Neuronal stem cell (in vitro differentiated cells): ENCODE measurements at regions not wholly inside any gene's neighbourhood (a gene's known extent, or its start where the extent isn't known, plus 50 kb on each side); places are given as distances from the start of the nearest gene placed in this dataset.

Experiments used
- DNase-seq: peaks from one replicate; pipeline ENCODE4 v3.0.0-alpha.2; 2013; ENCODE audit warnings: low spot score
- H2AFZ ChIP-seq: one replicate; pipeline ENCODE4 v1.6.1; 2013; ENCODE audit warnings: mild to moderate bottlenecking, low read length, inconsistent platforms
- H2AK5ac ChIP-seq: 2 replicates; pipeline ENCODE4 v1.6.1; 2013; ENCODE audit warnings: low read depth, mild to moderate bottlenecking, inconsistent platforms, low read length, moderate library complexity, mixed read lengths
- H2BK120ac ChIP-seq: 2 replicates; pipeline ENCODE4 v1.6.1; 2013; ENCODE audit warnings: low read depth, mild to moderate bottlenecking, inconsistent platforms, low read length, moderate library complexity, mixed read lengths
- H2BK12ac ChIP-seq: one replicate; pipeline ENCODE4 v1.6.1; 2013; ENCODE audit warnings: low read length, inconsistent platforms
- H2BK15ac ChIP-seq: 2 replicates; pipeline ENCODE4 v1.6.1; 2013; ENCODE audit warnings: mild to moderate bottlenecking, low read length, inconsistent platforms, mixed read lengths
- H2BK5ac ChIP-seq: one replicate; pipeline ENCODE4 v1.6.1; 2013; ENCODE audit warnings: inconsistent platforms, mild to moderate bottlenecking, low read length, moderate library complexity
- H3K14ac ChIP-seq: one replicate; pipeline ENCODE4 v1.6.1; 2013; ENCODE audit warnings: low read length, inconsistent platforms
- H3K18ac ChIP-seq: 2 replicates; pipeline ENCODE4 v1.6.1; 2013; ENCODE audit warnings: low read length, inconsistent platforms
- H3K23ac ChIP-seq: 2 replicates; pipeline ENCODE4 v1.6.1; 2013; ENCODE audit warnings: low read depth, mild to moderate bottlenecking, mixed read lengths, low read length, inconsistent platforms; ENCODE audit not compliant: poor library complexity
- H3K27ac ChIP-seq: replicated peaks from 3 replicates; pipeline ENCODE4 v1.5.1; 2013; ENCODE audit warnings: low read length, inconsistent platforms
- H3K27me3 ChIP-seq, 3 experiments: 2 replicates each; pipeline ENCODE4 v1.6.1; 2013; ENCODE audit warnings: low read length in 3 of 3, mild to moderate bottlenecking in 2 of 3, inconsistent platforms in 1 of 3, low read depth in 1 of 3, mixed read lengths in 1 of 3, moderate library complexity in 1 of 3; ENCODE audit not compliant: control insufficient read depth in 3 of 3, insufficient read depth in 3 of 3
- H3K36me3 ChIP-seq, 2 donors: replicated peaks in 1 of 2; 2 replicates each; pipeline ENCODE4 v1.6.1; 2013; ENCODE audit warnings: low read length in 2 of 2; ENCODE audit not compliant: control insufficient read depth in 2 of 2, insufficient read depth in 2 of 2
- H3K4ac ChIP-seq: 2 replicates; pipeline ENCODE4 v1.6.1; 2013; ENCODE audit warnings: inconsistent platforms, mild to moderate bottlenecking, low read length, moderate library complexity
- H3K4me1 ChIP-seq, 2 donors: 1 replicate in 1 of 2; 2 replicates in 1 of 2; pipeline ENCODE4 v1.6.1; 2013; ENCODE audit warnings: low read length in 2 of 2, low read depth in 1 of 2; ENCODE audit not compliant: control insufficient read depth in 2 of 2, insufficient read depth in 1 of 2
- H3K4me2 ChIP-seq: one replicate; pipeline ENCODE4 v1.6.1; 2013; ENCODE audit warnings: mild to moderate bottlenecking, low read length, inconsistent platforms; ENCODE audit not compliant: insufficient read depth, poor library complexity, severe bottlenecking
- H3K4me3 ChIP-seq, 2 donors: 2 replicates each; pipeline ENCODE4 v1.5.1; 2013; ENCODE audit warnings: low read length in 2 of 2, mild to moderate bottlenecking in 2 of 2, inconsistent platforms in 1 of 2, moderate library complexity in 1 of 2
- H3K79me1 ChIP-seq: one replicate; pipeline ENCODE4 v1.6.1; 2013; ENCODE audit warnings: low read depth, mild to moderate bottlenecking, inconsistent platforms, low read length, moderate library complexity
- H3K9ac ChIP-seq: one replicate; pipeline ENCODE4 v1.6.1; 2013; ENCODE audit warnings: mild to moderate bottlenecking, low read depth, low read length, inconsistent platforms; ENCODE audit not compliant: poor library complexity
- H3K9me3 ChIP-seq, 2 donors: replicated peaks in 1 of 2; 2 replicates each; pipeline versions ENCODE3 to v1.6.1; 2013; ENCODE audit warnings: low read length in 2 of 2, mild to moderate bottlenecking in 2 of 2, inconsistent platforms in 1 of 2, low read depth in 1 of 2, mixed read lengths in 1 of 2, moderate library complexity in 1 of 2; ENCODE audit not compliant: control insufficient read depth in 2 of 2, insufficient read depth in 1 of 2
- H4K8ac ChIP-seq: one replicate; pipeline ENCODE4 v1.6.1; 2013; ENCODE audit warnings: low read depth, mild to moderate bottlenecking, inconsistent platforms, low read length, moderate library complexity
- H4K91ac ChIP-seq: one replicate; pipeline ENCODE4 v1.6.1; 2013; ENCODE audit warnings: low read length, low read depth, mild to moderate bottlenecking, inconsistent platforms; ENCODE audit not compliant: poor library complexity
- WGBS, 2 donors: extraction: QIAGEN DNeasy Blood & Tissue Kit; methylation state at CpG; one replicate each; pipeline ENCODE4 v1.1.7; 2013; ENCODE audit warnings: missing lambda C conversion rate in 2 of 2, mixed read lengths in 1 of 2; ENCODE audit not compliant: insufficient read length in 2 of 2, insufficient replicate concordance in 1 of 2; ENCODE audit errors: extremely low coverage in 2 of 2; 5-methylcytosine and 5-hydroxymethylcytosine counted together

GRCh38 chr10:4354382-4354812, 471.6 kb upstream of the AKR1E2 start:
- H4K8ac ChIP-seq = no peak overlapping the region
- H2BK5ac ChIP-seq = no peak overlapping the region
- no CpG with 5 or more reads among the region's 7 CpGs for WGBS, 2 donors
- H3K18ac ChIP-seq = peak overlapping the region; percentile 42
- H3K9ac ChIP-seq = no peak overlapping the region
- H3K4me1 ChIP-seq = peaks cover 0 to 7% of the 10 kb centered on the region in 2 donors
- no peak overlapping the region for H3K23ac ChIP-seq
- no peak overlapping the region for H3K4me3 ChIP-seq
- no peak overlapping the region for H3K27ac ChIP-seq
- H4K91ac ChIP-seq = no peak overlapping the region
- H2BK15ac ChIP-seq = no peak overlapping the region
- no peak overlapping the region for H2BK120ac ChIP-seq
- no peak overlapping the region for H3K4me2 ChIP-seq
- no peak overlapping the region for H2AK5ac ChIP-seq
- no peak overlapping the region for H2BK12ac ChIP-seq
- no peaks in the 10 kb centered on the region for H3K36me3 ChIP-seq
- DNase-seq = no peak
- H2AFZ ChIP-seq = no peak overlapping the region
- no peaks in the 10 kb centered on the region for H3K27me3 ChIP-seq
- no peak overlapping the region for H3K14ac ChIP-seq
- peaks cover 0 to 2% of the 10 kb centered on the region in 2 donors for H3K9me3 ChIP-seq
- no peak overlapping the region for H3K4ac ChIP-seq
- no peaks in the 10 kb centered on the region for H3K79me1 ChIP-seq

- no peak overlapping the region for H3K27ac ChIP-seq
- no peak overlapping the region for H2AFZ ChIP-seq
- H3K23ac ChIP-seq = no peak overlapping the region
- no CpG with 5 or more reads among the region's 1 CpG for WGBS, 2 donors
- H2AK5ac ChIP-seq = no peak overlapping the region
- peaks cover 0 to 2% of the 10 kb centered on the region in 2 donors for H3K9me3 ChIP-seq
- no peak overlapping the region for H3K9ac ChIP-seq
- H2BK5ac ChIP-seq = no peak overlapping the region
- H2BK12ac ChIP-seq = no peak overlapping the region
- H3K4me1 ChIP-seq = peaks cover 0 to 7% of the 10 kb centered on the region in 2 donors
- H3K14ac ChIP-seq = no peak overlapping the region
- H3K18ac ChIP-seq = no peak overlapping the region
- H3K4me3 ChIP-seq = no peak overlapping the region
- H3K27me3 ChIP-seq = no peaks in the 10 kb centered on the region
- H3K79me1 ChIP-seq = no peaks in the 10 kb centered on the region
- no peak overlapping the region for H4K91ac ChIP-seq
- no peak overlapping the region for H4K8ac ChIP-seq
- H3K36me3 ChIP-seq = no peaks in the 10 kb centered on the region
- no peak overlapping the region for H2BK15ac ChIP-seq
- no peak for DNase-seq
- H3K4me2 ChIP-seq = no peak overlapping the region
- no peak overlapping the region for H3K4ac ChIP-seq
- H2BK120ac ChIP-seq = no peak overlapping the region
Observed at GRCh38 chr10:4353964-4354363, 472.0 kb upstream of the AKR1E2 start.

- no peak overlapping the region for H3K27ac ChIP-seq
- H3K79me1 ChIP-seq = no peaks in the 10 kb centered on the region
- no peak overlapping the region for H3K4ac ChIP-seq
- no peak overlapping the region for H2BK120ac ChIP-seq
- H3K14ac ChIP-seq = no peak overlapping the region
- H3K23ac ChIP-seq = no peak overlapping the region
- no peak overlapping the region for H2BK12ac ChIP-seq
- H3K4me3 ChIP-seq = no peak overlapping the region
- H3K4me1 ChIP-seq = peaks cover 0 to 4% of the 10 kb centered on the region in 2 donors
- H2AFZ ChIP-seq = peak overlapping the region; percentile 25
- no peak overlapping the region for H3K9ac ChIP-seq
- H3K18ac ChIP-seq = peak overlapping the region; percentile 53
- H2AK5ac ChIP-seq = no peak overlapping the region
- no peak overlapping the region for H2BK5ac ChIP-seq
- H2BK15ac ChIP-seq = no peak overlapping the region
- no CpG with 5 or more reads among the region's 11 CpGs for WGBS, 2 donors
- H3K36me3 ChIP-seq = no peaks in the 10 kb centered on the region
- H3K4me2 ChIP-seq = no peak overlapping the region
- H4K91ac ChIP-seq = no peak overlapping the region
- H4K8ac ChIP-seq = no peak overlapping the region
- no peak for DNase-seq
- H3K9me3 ChIP-seq = peaks cover 0 to 2% of the 10 kb centered on the region in 2 donors
- H3K27me3 ChIP-seq = no peaks in the 10 kb centered on the region
Observed at GRCh38 chr10:4353059-4353655, 472.9 kb upstream of the AKR1E2 start.

GRCh38 chr10:4352414-4352961, 473.5 kb upstream of the AKR1E2 start:
- Histone ChIP-seq H2AK5ac (no peak overlapping the region), H3K4ac (no peak overlapping the region), H3K79me1 (no peaks in the 10 kb centered on the region), H3K4me3 (no peak overlapping the region), H2BK120ac (no peak overlapping the region), H3K14ac (peak overlapping the region; percentile 10), H4K91ac (no peak overlapping the region), H2BK15ac (no peak overlapping the region), H3K23ac (no peak overlapping the region), H2BK12ac (no peak overlapping the region), H2AFZ (peak overlapping the region; percentile 25), H3K9ac (no peak overlapping the region), H3K4me2 (no peak overlapping the region), H3K18ac (peak overlapping the region; percentile 49), H3K27ac (no peak overlapping the region), H3K9me3 (peaks cover 0 to 2% of the 10 kb centered on the region in 2 donors), H3K4me1 (peaks cover 0 to 4% of the 10 kb centered on the region in 2 donors), H4K8ac (no peak overlapping the region), H2BK5ac (no peak overlapping the region), H3K27me3 (no peaks in the 10 kb centered on the region), H3K36me3 (no peaks in the 10 kb centered on the region)
- DNase-seq = no peak
- no CpG with 5 or more reads among the region's 7 CpGs for WGBS, 2 donors
